Uterus (tissue), 2 donors: ENCODE measurements at regions not wholly inside any gene's neighbourhood (a gene's known extent, or its start where the extent isn't known, plus 50 kb on each side); places are given as distances from the start of the nearest gene placed in this dataset.

Experiments
- CTCF ChIP-seq, 4 experiments: fragments of 200-600 bp in 2 of 4; fragments of 450-650 bp in 2 of 4; sonication (generic) in 2 of 4; IDR thresholded peaks; one replicate each; pipeline ENCODE4 v1.5.1; 2016 to 2019; ENCODE audit warnings: antibody characterized with exemption in 4 of 4, mild to moderate bottlenecking in 2 of 4, moderate library complexity in 1 of 4
- POLR2A ChIP-seq, 2 donors: fragments of 450-650 bp; IDR thresholded peaks; one replicate each; pipeline ENCODE4 v1.6.1; 2016; ENCODE audit warnings: antibody characterized with exemption in 2 of 2, mild to moderate bottlenecking in 1 of 2, moderate library complexity in 1 of 2

- no peak for TF ChIP-seq CTCF (IDR thresholded peaks at IDR 0.05)
- TF ChIP-seq POLR2A (IDR thresholded peaks at IDR 0.05): no peak
Observed at GRCh38 chr15:39207532-39208115, 373.3 kb upstream of the THBS1 start.
